Left cardiac atrium (tissue), 4 donors: ENCODE measurements at regions not wholly inside any gene's neighbourhood (a gene's known extent, or its start where the extent isn't known, plus 50 kb on each side); places are given as distances from the start of the nearest gene placed in this dataset.
"Not testable (repeated sequence)": the region's sequence is repeated elsewhere in the genome, so short reads cannot be mapped to it uniquely, and the experiment has no call there.

ENCODE experiments used
- ATAC-seq, 2 donors: fragments of 200-7000 bp; cut with Tn5 transposase; one replicate each; pipeline ENCODE4 v1.9.1; 2020; ENCODE audit warnings: mild to moderate bottlenecking in 2 of 2, moderate library complexity in 2 of 2
- DNase-seq: peaks from one replicate; pipeline ENCODE4 v3.0.0-alpha.2; 2020
- intact Hi-C, 2 donors: fragments of 100-400 bp; cut with DNase I; formaldehyde crosslinking; loops; one replicate each; pipeline versions ENCODE4 v1.14.1 to v1.15.1; 2022 to 2023
- donor health status: DM: no; HTN: yes; CAD: no.
- donor health status: DM: no; HTN: yes; CAD: no; lungs with severe emphysema.
- donor health status: DM: yes; HTN: yes; CAD: no.
- donor health status: Dilated cardiomyopathy.

- ATAC-seq, DNase-seq, intact Hi-C loops: not testable (repeated sequence)
Observed at GRCh38 chr17:30663727-30664455, 160.6 kb downstream of the CRLF3 start.

DNA sequence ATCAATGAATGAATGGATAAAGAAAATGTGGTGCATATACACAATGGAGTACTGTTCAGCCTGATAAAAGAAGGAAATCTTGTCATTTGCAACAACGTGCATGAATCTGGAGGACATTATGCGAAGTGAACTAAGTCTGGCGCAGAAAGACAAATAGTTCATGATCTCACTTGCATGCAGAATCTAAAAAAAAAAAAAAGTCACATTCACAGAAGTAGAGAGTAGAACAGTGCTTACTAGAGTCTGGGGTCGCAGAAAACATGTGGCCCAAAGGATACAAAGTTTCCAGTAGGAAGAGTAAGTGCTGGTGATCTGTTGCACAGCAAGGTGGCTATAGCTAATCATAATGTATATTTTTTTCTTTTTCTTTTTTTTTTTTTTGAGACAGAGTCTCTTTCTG, 167.3 kb downstream of the CRLF3 start:
- ATAC-seq, DNase-seq, intact Hi-C loops: not testable (repeated sequence)

- intact Hi-C loops, ATAC-seq: not testable (repeated sequence)
Observed at GRCh38 chr17:30653038-30653437, 171.5 kb downstream of the CRLF3 start.

GRCh38 chr17:30650149-30650548, 172.9 kb downstream of the GOSR1 start:
- intact Hi-C loops, DNase-seq, ATAC-seq: not testable (repeated sequence)

More at GRCh38 chr17:30653038-30653437, 171.5 kb downstream of the CRLF3 start:
- DNase-seq = not testable (repeated sequence)

- intact Hi-C loops, ATAC-seq, DNase-seq: not testable (repeated sequence)
Observed at GRCh38 chr17:30648015-30648620, 170.9 kb downstream of the GOSR1 start.

- intact Hi-C loops, DNase-seq, ATAC-seq: not testable (repeated sequence)
Observed at GRCh38 chr17:30645875-30646274, 168.7 kb downstream of the GOSR1 start.

DNA sequence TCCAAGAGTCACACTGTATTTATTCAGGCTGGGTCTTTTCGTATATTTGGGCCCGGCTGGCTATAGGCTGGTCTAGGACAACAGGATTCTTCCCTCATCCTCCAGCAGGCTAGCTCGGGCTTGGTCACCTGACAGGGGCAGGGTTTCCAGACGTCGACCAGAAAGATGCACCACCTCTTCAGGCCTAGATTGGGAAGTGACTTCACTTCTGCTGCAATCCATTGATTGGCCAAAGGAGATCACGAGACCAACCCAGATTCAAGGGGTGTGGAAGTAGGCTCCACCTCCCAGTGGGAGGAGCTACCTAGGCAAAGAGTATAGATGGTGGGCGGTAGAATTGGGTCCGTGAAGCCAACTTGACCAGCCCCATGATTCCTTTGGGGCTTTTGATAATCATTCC, 167.5 kb downstream of the GOSR1 start:
- ATAC-seq = peak; percentile 32 to 37
- intact Hi-C loops, DNase-seq: not testable (repeated sequence)

DNA sequence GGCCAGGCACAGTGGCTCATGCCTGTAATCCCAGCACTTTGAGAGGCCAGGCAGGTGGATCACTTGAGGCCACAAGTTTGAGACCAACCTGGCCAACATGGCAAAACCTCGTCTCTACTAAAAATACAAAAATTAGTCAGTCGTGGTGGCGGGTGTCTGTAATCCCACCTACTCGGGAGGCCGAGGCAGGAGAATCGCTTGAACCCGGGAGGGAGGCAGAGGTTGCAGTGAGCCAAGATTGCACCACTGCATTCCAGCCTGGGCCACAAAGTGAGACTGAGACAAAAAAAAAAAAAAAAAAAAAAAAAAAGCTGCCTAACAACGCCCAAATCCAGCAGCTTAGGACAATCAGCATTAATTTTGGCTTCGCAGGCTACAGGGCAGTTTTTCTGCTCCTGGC, 167.1 kb downstream of the GOSR1 start:
- DNase-seq, ATAC-seq, intact Hi-C loops: not testable (repeated sequence)

GRCh38 chr17:30641428-30641827, 164.2 kb downstream of the GOSR1 start:
- intact Hi-C loops, DNase-seq, ATAC-seq: not testable (repeated sequence)

GRCh38 chr17:30639391-30639790, 162.2 kb downstream of the GOSR1 start:
- DNase-seq, ATAC-seq, intact Hi-C loops: not testable (repeated sequence)

GRCh38 chr17:30638968-30639367, 161.8 kb downstream of the GOSR1 start:
- DNase-seq, ATAC-seq, intact Hi-C loops: not testable (repeated sequence)

DNA sequence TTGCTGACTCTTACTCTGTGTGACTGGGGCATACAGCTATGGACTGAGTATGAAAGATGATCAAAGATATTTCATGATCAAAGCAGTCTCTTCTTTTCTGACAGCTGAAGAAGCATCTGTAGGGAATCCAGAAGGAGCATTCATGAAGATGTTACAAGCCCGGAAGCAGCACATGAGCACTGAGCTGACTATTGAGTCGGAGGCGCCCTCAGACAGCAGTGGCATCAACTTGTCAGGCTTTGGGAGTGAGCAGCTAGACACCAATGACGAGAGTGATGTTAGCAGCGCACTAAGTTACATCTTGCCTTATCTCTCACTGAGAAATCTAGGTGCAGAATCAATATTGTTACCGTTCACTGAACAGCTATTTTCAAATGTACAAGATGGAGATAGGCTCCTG, 154.4 kb downstream of the GOSR1 start:
- ATAC-seq, intact Hi-C loops, DNase-seq: not testable (repeated sequence)

DNA sequence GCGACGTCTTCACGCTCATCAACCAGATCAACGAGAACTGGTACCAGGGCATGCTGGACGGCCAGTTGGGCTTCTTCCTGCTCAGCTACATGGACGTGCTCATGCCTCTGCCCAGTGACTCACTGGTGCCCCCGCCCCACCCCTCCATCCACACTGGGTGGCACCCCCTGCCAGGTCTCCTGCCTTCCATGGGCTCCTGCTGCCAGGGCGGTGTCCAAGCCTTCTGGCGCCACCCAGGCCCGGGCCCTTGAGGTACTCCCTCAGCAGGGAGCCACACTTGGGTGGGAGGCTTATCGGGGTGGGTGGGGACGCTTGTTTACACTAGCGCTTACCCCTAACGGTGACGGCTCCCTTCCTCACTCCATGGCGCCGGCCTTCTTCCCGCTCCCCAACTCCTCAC, 148.2 kb downstream of the GOSR1 start:
- ATAC-seq, intact Hi-C loops, DNase-seq: not testable (repeated sequence)

- ATAC-seq = not testable (repeated sequence)
Observed at GRCh38 chr17:30624180-30624579, 147.0 kb downstream of the GOSR1 start.

DNA sequence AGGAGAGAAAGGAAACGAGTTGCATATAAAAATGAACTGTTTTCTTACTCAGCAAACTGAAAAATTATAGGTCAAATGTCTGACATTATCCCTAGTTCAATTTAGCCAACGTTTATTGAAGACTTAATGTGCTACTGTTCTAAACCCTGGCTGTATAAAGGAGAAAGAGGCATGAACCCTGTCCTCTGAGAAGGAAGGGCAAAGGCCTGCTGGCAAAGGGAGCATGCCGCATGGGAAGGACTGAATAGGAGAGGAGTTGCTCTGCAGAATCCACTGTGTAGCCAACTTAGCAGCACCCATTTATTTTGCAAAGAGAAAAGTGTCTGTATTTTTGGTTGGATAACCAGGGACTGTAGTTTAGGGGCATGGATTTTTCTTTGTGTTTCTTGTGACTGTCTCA, 132.5 kb downstream of the GOSR1 start:
- ATAC-seq, DNase-seq, intact Hi-C loops: not testable (repeated sequence)

More at GRCh38 chr17:30624180-30624579, 147.0 kb downstream of the GOSR1 start:
- DNase-seq, intact Hi-C loops: not testable (repeated sequence)

GRCh38 chr17:30605523-30605922, 128.3 kb downstream of the GOSR1 start:
- intact Hi-C loops = no loop called here
- ATAC-seq (no peak), DNase-seq (no peak)

GRCh38 chr17:30605027-30605426, 127.8 kb downstream of the GOSR1 start:
- no peak for DNase-seq
- no peak for ATAC-seq
- intact Hi-C loops = no loop called here

DNA sequence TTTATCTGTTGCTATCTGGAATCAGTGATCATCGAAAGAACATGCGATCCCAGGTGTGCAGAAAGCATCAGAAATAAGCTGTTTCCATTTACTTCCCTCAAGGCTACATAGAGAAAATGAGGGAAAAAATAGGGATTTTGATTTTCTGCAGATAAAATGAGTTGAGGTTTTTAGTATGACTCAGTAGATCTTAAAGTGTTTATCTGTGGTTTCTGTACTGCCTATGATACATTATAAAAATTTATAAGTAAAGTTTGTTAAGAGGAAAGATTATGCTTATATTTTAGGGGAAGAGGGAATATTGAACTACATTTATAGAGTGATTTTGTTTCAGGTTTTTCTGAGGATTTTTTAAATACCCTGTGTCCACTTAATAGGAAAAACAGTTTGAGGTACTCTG, 125.2 kb downstream of the GOSR1 start:
- ATAC-seq, intact Hi-C loops, DNase-seq: not testable (repeated sequence)

DNA sequence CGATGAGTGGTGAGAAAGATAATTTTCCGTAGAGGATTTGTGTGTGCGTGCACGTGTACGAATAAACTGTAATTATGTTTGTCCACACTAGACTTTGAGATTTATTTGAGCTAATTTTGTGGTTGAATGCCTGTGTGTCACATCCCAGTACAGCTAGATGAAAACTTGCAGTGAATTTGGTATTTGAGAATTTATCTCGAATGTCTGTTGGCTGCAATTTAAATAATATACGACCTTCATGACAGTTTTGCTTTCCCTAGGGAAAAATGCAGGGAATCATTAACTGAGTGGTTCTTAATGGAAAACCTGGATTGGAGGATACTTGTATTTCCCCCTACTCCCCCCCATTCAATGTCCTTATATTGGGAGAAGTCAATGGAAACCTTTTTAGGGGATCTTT, 124.8 kb downstream of the GOSR1 start:
- ATAC-seq, intact Hi-C loops, DNase-seq: not testable (repeated sequence)

DNA sequence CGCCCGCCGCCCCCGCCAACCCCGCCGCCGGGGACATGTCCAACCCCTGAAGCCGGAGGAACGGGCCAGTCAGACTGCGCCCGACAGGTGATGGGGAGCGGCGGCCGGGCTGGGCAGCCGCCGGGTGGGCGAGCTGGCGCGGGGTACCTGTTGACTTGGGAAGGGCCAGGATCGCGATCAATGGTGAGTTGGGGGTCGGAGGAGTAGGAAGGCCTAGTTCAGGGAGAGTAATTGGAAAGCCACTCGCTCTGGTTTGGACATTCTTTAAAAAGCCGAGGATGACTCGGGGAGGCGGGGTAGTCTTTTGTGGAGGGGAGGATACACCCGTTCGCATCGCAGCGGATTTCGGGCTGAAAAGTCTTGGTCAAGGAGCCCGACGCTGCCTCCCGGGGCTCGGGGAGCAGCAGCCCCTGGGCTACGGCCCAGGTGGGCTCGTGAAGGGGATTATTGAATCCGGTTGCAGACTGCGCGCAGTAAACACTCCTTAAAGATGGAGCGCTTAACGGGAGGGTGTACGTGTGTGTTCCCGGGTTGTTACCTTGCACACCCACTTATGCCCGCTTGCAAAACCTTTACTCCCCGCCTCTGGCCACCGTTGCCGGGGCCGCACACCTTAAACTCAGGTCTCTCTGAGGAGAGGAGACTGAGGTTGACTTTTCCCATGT, 123.8 kb downstream of the GOSR1 start:
- no peak for DNase-seq
- ATAC-seq = peak; percentile 10 to 21
- intact Hi-C loops = no loop called here
